H1 (cell line): ENCODE measurements at regions not wholly inside any gene's neighbourhood (a gene's known extent, or its start where the extent isn't known, plus 50 kb on each side); places are given as distances from the start of the nearest gene placed in this dataset.

Source experiments
- CTCF ChIA-PET: fragments of 300-600 bp; sonication (Branson Sonifier 250); formaldehyde crosslinking; loops from one replicate; lab custom pipeline; 2021; ENCODE audit not compliant: partially characterized antibody; lab: Charles Lee
- POLR2A ChIA-PET: fragments of 300-600 bp; sonication (Branson Sonifier 250); formaldehyde crosslinking; loops from one replicate; lab custom pipeline; 2021; ENCODE audit warnings: inconsistent platforms; ENCODE audit not compliant: partially characterized antibody; lab: Charles Lee
- DNase-seq, 2 experiments: peaks; one replicate each; pipeline versions ENCODE4 v3.0.0 to v3.0.0-alpha.2; 2010 to 2022; ENCODE audit warnings: low spot score in 2 of 2, low read depth in 1 of 2, mixed read lengths in 1 of 2
- FAIRE-seq: peaks from 2 replicates; lab custom pipeline; 2011; peaks lifted over from hg19 to GRCh38; lab: Jason Lieb, UNC
- H2AFZ ChIP-seq: 2 replicates; pipeline ENCODE4 v1.8.1; 2012; ENCODE audit warnings: low read length, inconsistent platforms
- H2AK5ac ChIP-seq: 2 replicates; pipeline ENCODE4 v1.6.1; 2013; ENCODE audit warnings: low read depth, low read length
- H2BK120ac ChIP-seq: replicated peaks from 2 replicates; pipeline ENCODE3; 2013; ENCODE audit warnings: low read depth, low read length, inconsistent platforms
- H2BK12ac ChIP-seq: 2 replicates; pipeline ENCODE4 v1.6.1; 2013; ENCODE audit warnings: low read depth, low read length
- H2BK15ac ChIP-seq: 2 replicates; pipeline ENCODE4 v1.6.1; 2013; ENCODE audit warnings: low read length
- H2BK20ac ChIP-seq: 2 replicates; pipeline ENCODE4 v1.6.1; 2013; ENCODE audit warnings: low read length
- H2BK5ac ChIP-seq: 2 replicates; pipeline ENCODE4 v1.6.1; 2013; ENCODE audit warnings: low read depth, low read length
- H3K14ac ChIP-seq: 2 replicates; pipeline ENCODE4 v1.6.1; 2013; ENCODE audit warnings: inconsistent platforms; ENCODE audit not compliant: insufficient read length
- H3K18ac ChIP-seq: 2 replicates; pipeline ENCODE4 v1.6.1; 2013; ENCODE audit warnings: low read length; ENCODE audit errors: extremely low read depth
- H3K23ac ChIP-seq: 2 replicates; pipeline ENCODE4 v1.6.1; 2013; ENCODE audit warnings: inconsistent platforms; ENCODE audit not compliant: insufficient read length
- H3K23me2 ChIP-seq: 2 replicates; pipeline ENCODE4 v1.6.1; 2013; ENCODE audit warnings: low read depth, low read length
- H3K27ac ChIP-seq: 2 replicates; pipeline ENCODE4 v1.6.1; 2011; ENCODE audit warnings: low read depth, low read length, inconsistent platforms
- H3K27me3 ChIP-seq, 4 experiments: replicated peaks in 1 of 4; 1 replicate in 1 of 4; 2 replicates in 3 of 4; pipeline versions ENCODE4 v1.6.1 to v1.8.1; 2011 to 2013; ENCODE audit warnings: low read length in 3 of 4, mild to moderate bottlenecking in 3 of 4, inconsistent platforms in 2 of 4, mixed read lengths in 2 of 4, moderate library complexity in 1 of 4; ENCODE audit not compliant: control insufficient read depth in 3 of 4, insufficient read depth in 3 of 4; ENCODE audit errors: extremely low read depth in 1 of 4
- H3K36me3 ChIP-seq, 4 experiments: 2 replicates each; pipeline versions ENCODE4 v1.6.1 to v1.8.1; 2011 to 2013; ENCODE audit warnings: mild to moderate bottlenecking in 4 of 4, low read length in 3 of 4, moderate library complexity in 2 of 4, control low read depth in 1 of 4, inconsistent platforms in 1 of 4; ENCODE audit not compliant: insufficient read depth in 4 of 4, control insufficient read depth in 2 of 4
- H3K4ac ChIP-seq: replicated peaks from 2 replicates; pipeline ENCODE3; 2013; ENCODE audit warnings: low read length, low read depth, mixed read lengths, inconsistent platforms; ENCODE audit not compliant: insufficient read length
- H3K4me1 ChIP-seq, 4 experiments: replicated peaks in 1 of 4; 1 replicate in 1 of 4; 2 replicates in 3 of 4; pipeline versions ENCODE4 v1.6.1 to v1.8.1; 2011 to 2013; ENCODE audit warnings: low read length in 3 of 4, inconsistent platforms in 2 of 4, mixed read lengths in 1 of 4; ENCODE audit not compliant: insufficient read depth in 4 of 4, control insufficient read depth in 3 of 4
- H3K4me2 ChIP-seq, 2 experiments: 2 replicates each; pipeline versions ENCODE4 v1.6.1 to v1.8.1; 2011 to 2013; ENCODE audit warnings: low read depth in 2 of 2, low read length in 2 of 2, control low read depth in 1 of 2, inconsistent platforms in 1 of 2, mild to moderate bottlenecking in 1 of 2; ENCODE audit not compliant: insufficient read depth in 1 of 2
- H3K4me3 ChIP-seq, 4 experiments: fragments of 200-600, 300-600 bp in 1 of 4; sonication (generic), shearing (Covaris generic), sonication (Bioruptor Twin) in 1 of 4; 2 replicates each; pipeline versions ENCODE4 v1.5.1 to v1.8.1; 2011 to 2016; ENCODE audit warnings: low read length in 4 of 4, low read depth in 3 of 4, control low read depth in 2 of 4, inconsistent platforms in 2 of 4, mild to moderate bottlenecking in 2 of 4, mixed read lengths in 1 of 4, moderate library complexity in 1 of 4; ENCODE audit not compliant: insufficient read depth in 2 of 4; ENCODE audit errors: extremely low read depth in 1 of 4
- H3K56ac ChIP-seq: replicated peaks from 2 replicates; pipeline ENCODE3; 2013; ENCODE audit warnings: low read depth, mild to moderate bottlenecking, mixed read lengths, low read length, inconsistent platforms; ENCODE audit not compliant: insufficient read length
- H3K79me1 ChIP-seq: 2 replicates; pipeline ENCODE4 v1.6.1; 2013; ENCODE audit warnings: low read depth, low read length, control low read depth
- H3K79me2 ChIP-seq, 2 experiments: 2 replicates each; pipeline versions ENCODE4 v1.6.1 to v1.8.1; 2012 to 2013; ENCODE audit warnings: low read length in 2 of 2, mild to moderate bottlenecking in 2 of 2, inconsistent platforms in 1 of 2; ENCODE audit not compliant: insufficient read depth in 2 of 2, control insufficient read depth in 1 of 2
- H3K9ac ChIP-seq, 4 experiments: replicated peaks in 1 of 4; 1 replicate in 1 of 4; 2 replicates in 3 of 4; pipeline versions ENCODE4 v1.6.1 to v1.8.1; 2011 to 2013; ENCODE audit warnings: low read depth in 3 of 4, low read length in 3 of 4, control low read depth in 2 of 4, mild to moderate bottlenecking in 2 of 4, moderate library complexity in 2 of 4, inconsistent platforms in 1 of 4; ENCODE audit errors: extremely low read depth in 1 of 4
- H3K9me3 ChIP-seq, 2 experiments: 2 replicates each; pipeline versions ENCODE4 v1.6.1 to v1.8.1; 2012 to 2013; ENCODE audit warnings: mild to moderate bottlenecking in 2 of 2, moderate library complexity in 2 of 2, control low read depth in 1 of 2, inconsistent platforms in 1 of 2, low read depth in 1 of 2, low read length in 1 of 2, mixed read lengths in 1 of 2; ENCODE audit not compliant: insufficient read depth in 2 of 2
- H4K20me1 ChIP-seq, 2 experiments: replicated peaks in 1 of 2; 2 replicates each; pipeline versions ENCODE3 to v1.8.1; 2011 to 2013; ENCODE audit warnings: inconsistent platforms in 2 of 2, low read length in 2 of 2, mild to moderate bottlenecking in 1 of 2; ENCODE audit not compliant: insufficient read depth in 2 of 2, control insufficient read depth in 1 of 2
- H4K5ac ChIP-seq: 2 replicates; pipeline ENCODE4 v1.6.1; 2013; ENCODE audit warnings: low read length, low read depth, mixed read lengths, inconsistent platforms; ENCODE audit not compliant: insufficient read length
- H4K8ac ChIP-seq: 2 replicates; pipeline ENCODE4 v1.8.0; 2013; ENCODE audit warnings: mild to moderate bottlenecking, moderate library complexity, low read length, inconsistent platforms; ENCODE audit not compliant: insufficient read depth; ENCODE audit errors: extremely low read depth
- H4K91ac ChIP-seq: replicated peaks from 2 replicates; pipeline ENCODE3; 2013; ENCODE audit warnings: low read length, mixed read lengths, inconsistent platforms; ENCODE audit not compliant: insufficient read length
- MAFK ChIP-seq: IDR thresholded peaks from 2 replicates; pipeline ENCODE4 v1.6.1; 2012; ENCODE audit warnings: low read depth, mild to moderate bottlenecking, improper control_type of control experiment, low read length
- TBP ChIP-seq: IDR thresholded peaks from 2 replicates; pipeline ENCODE4 v1.6.1; 2011; ENCODE audit warnings: low read depth, low read length, improper control_type of control experiment

- Histone ChIP-seq H3K4me3 (no peak overlapping the region), H4K91ac (no peak overlapping the region), H3K4me2 (no peak overlapping the region), H2AFZ (no peak overlapping the region), H3K14ac (no peak overlapping the region), H4K20me1 (no peaks in the 10 kb centered on the region), H3K79me2 (no peaks in the 10 kb centered on the region), H2BK12ac (no peak overlapping the region), H3K9me3 (no peaks in the 10 kb centered on the region), H3K18ac (no peak overlapping the region), H3K9ac (no peak overlapping the region), H2BK15ac (no peak overlapping the region), H3K27me3 (no peaks in the 10 kb centered on the region), H3K27ac (no peak overlapping the region), H2BK20ac (no peak overlapping the region), H4K8ac (no peak overlapping the region), H2BK5ac (no peak overlapping the region), H3K4me1 (no peaks in the 10 kb centered on the region), H3K23me2 (no peaks in the 10 kb centered on the region), H3K79me1 (no peaks in the 10 kb centered on the region), H2BK120ac (no peak overlapping the region), H3K4ac (no peak overlapping the region), H3K56ac (no peak overlapping the region), H2AK5ac (no peak overlapping the region), H3K36me3 (no peaks in the 10 kb centered on the region), H3K23ac (no peak overlapping the region), H4K5ac (no peak overlapping the region)
- POLR2A ChIA-PET: interaction anchor here (0.6 kb wide), 1 partner anchor 1514 kb away, joined by 3 read pairs; no protein-coding TSS in a partner anchor
- CTCF ChIA-PET: interaction anchor here (0.8 to 1.1 kb wide), 2 partner anchors 13 to 123 kb away, joined by 3 to 4 read pairs; no protein-coding TSS in a partner anchor
- DNase-seq: no peak
- no peak for FAIRE-seq
- TF ChIP-seq MAFK (peak; percentile 18; the same call in 1 of the 2 replicates), TBP (no peak)
Measured at GRCh38 chr11:91404344-91404743, 820.3 kb upstream of the FAT3 start.
